CD14-positive monocyte (primary cell): ENCODE measurements at regions not wholly inside any gene's neighbourhood (a gene's known extent, or its start where the extent isn't known, plus 50 kb on each side); places are given as distances from the start of the nearest gene placed in this dataset.

Source experiments
- DNase-seq, 3 donors: peaks; one replicate each; pipeline ENCODE4 v3.0.0-alpha.2; 2011 to 2022
- H2AFZ ChIP-seq: 2 replicates; pipeline ENCODE4 v1.6.0; 2012; ENCODE audit warnings: mild to moderate bottlenecking, low read depth, low read length, inconsistent platforms; ENCODE audit not compliant: insufficient read depth, poor library complexity, severe bottlenecking
- H3K27ac ChIP-seq, 2 donors: 1 replicate in 1 of 2; 2 replicates in 1 of 2; pipeline ENCODE4 v1.5.1; 2012 to 2013; ENCODE audit warnings: low read length in 2 of 2, control low read depth in 1 of 2, inconsistent platforms in 1 of 2, low read depth in 1 of 2, mild to moderate bottlenecking in 1 of 2
- H3K27me3 ChIP-seq, 2 donors: one replicate each; pipeline versions ENCODE4 v1.6.0 to v1.6.1; 2011 to 2013; ENCODE audit warnings: low read length in 2 of 2; ENCODE audit not compliant: control insufficient read depth in 2 of 2, insufficient read depth in 2 of 2
- H3K36me3 ChIP-seq, 2 donors: replicated peaks in 1 of 2; 1 replicate in 1 of 2; 2 replicates in 1 of 2; pipeline versions ENCODE4 v1.5.1 to v1.6.1; 2012 to 2013; ENCODE audit warnings: low read length in 2 of 2, control low read depth in 1 of 2, inconsistent platforms in 1 of 2, mild to moderate bottlenecking in 1 of 2; ENCODE audit not compliant: insufficient read depth in 2 of 2, control insufficient read depth in 1 of 2
- H3K4me1 ChIP-seq, 2 donors: 1 replicate in 1 of 2; 2 replicates in 1 of 2; pipeline versions ENCODE4 v1.5.1 to v1.6.1; 2012 to 2013; ENCODE audit warnings: low read length in 2 of 2, control low read depth in 1 of 2, inconsistent platforms in 1 of 2, mild to moderate bottlenecking in 1 of 2, moderate library complexity in 1 of 2; ENCODE audit not compliant: insufficient read depth in 2 of 2, control insufficient read depth in 1 of 2
- H3K4me2 ChIP-seq: replicated peaks from 2 replicates; pipeline ENCODE3; 2012; ENCODE audit warnings: low read length, moderate library complexity, mild to moderate bottlenecking; ENCODE audit not compliant: poor library complexity, severe bottlenecking; ENCODE audit errors: extremely low read depth
- H3K4me3 ChIP-seq, 3 experiments: fragments of 200-600 bp in 1 of 3; sonication (generic) in 1 of 3; replicated peaks in 1 of 3; 1 replicate in 2 of 3; 2 replicates in 1 of 3; pipeline ENCODE4 v1.5.1; 2011 to 2013; ENCODE audit warnings: low read length in 3 of 3, mild to moderate bottlenecking in 3 of 3, control low read depth in 2 of 3, low read depth in 2 of 3, inconsistent platforms in 1 of 3, moderate library complexity in 1 of 3
- H3K79me2 ChIP-seq: 2 replicates; pipeline ENCODE4 v1.6.0; 2012; ENCODE audit warnings: mild to moderate bottlenecking, control low read depth, inconsistent platforms, low read length, moderate library complexity; ENCODE audit not compliant: insufficient read depth
- H3K9ac ChIP-seq: 2 replicates; pipeline ENCODE4 v1.6.0; 2017; ENCODE audit warnings: low read length, mild to moderate bottlenecking; ENCODE audit not compliant: insufficient read depth, poor library complexity, severe bottlenecking
- H3K9me3 ChIP-seq, 2 donors: replicated peaks in 1 of 2; 1 replicate in 1 of 2; 2 replicates in 1 of 2; pipeline versions ENCODE4 v1.5.1 to v1.6.1; 2012 to 2013; ENCODE audit warnings: low read length in 2 of 2, control low read depth in 1 of 2; ENCODE audit not compliant: control insufficient read depth in 1 of 2, insufficient read depth in 1 of 2
- H4K20me1 ChIP-seq: 2 replicates; pipeline ENCODE4 v1.6.0; 2012; ENCODE audit warnings: mild to moderate bottlenecking, low read length, control low read depth, moderate library complexity; ENCODE audit not compliant: insufficient read depth
- H3K27ac Mint-ChIP-seq, 7 donors: one replicate each; pipeline ENCODE4 v1.8.0; 2020; ENCODE audit warnings: mild to moderate bottlenecking in 7 of 7, mixed read lengths in 7 of 7, moderate library complexity in 6 of 7, inconsistent platforms in 2 of 7
- H3K27me3 Mint-ChIP-seq, 3 donors: one replicate each; pipeline ENCODE4 v1.8.0; 2021 to 2022; ENCODE audit warnings: low read depth in 3 of 3, mild to moderate bottlenecking in 3 of 3, mixed read lengths in 3 of 3, moderate library complexity in 3 of 3, inconsistent platforms in 1 of 3
- H3K36me3 Mint-ChIP-seq, 2 donors: one replicate each; pipeline ENCODE4 v1.8.0; 2020; ENCODE audit warnings: mixed read lengths in 2 of 2, inconsistent platforms in 1 of 2, mild to moderate bottlenecking in 1 of 2
- H3K4me1 Mint-ChIP-seq: one replicate; pipeline ENCODE4 v1.8.0; 2020; ENCODE audit warnings: mild to moderate bottlenecking, mixed read lengths
- H3K4me3 Mint-ChIP-seq, 2 donors: one replicate each; pipeline ENCODE4 v1.8.0; 2020; ENCODE audit warnings: mild to moderate bottlenecking in 2 of 2, mixed read lengths in 2 of 2, moderate library complexity in 1 of 2
- H3K9me3 Mint-ChIP-seq, 7 donors: one replicate each; pipeline ENCODE4 v1.8.0; 2020 to 2022; ENCODE audit warnings: mixed read lengths in 7 of 7, mild to moderate bottlenecking in 6 of 7, moderate library complexity in 6 of 7, inconsistent platforms in 2 of 7
- WGBS: methylation state at CpG from one replicate; pipeline ENCODE4 v1.1.5; 2013; ENCODE audit warnings: missing lambda C conversion rate; ENCODE audit not compliant: insufficient coverage; 5-methylcytosine and 5-hydroxymethylcytosine counted together
- intact Hi-C, 2 donors: fragments of 100-400 bp; cut with micrococcal nuclease; formaldehyde crosslinking; loops; one replicate each; pipeline versions ENCODE4 v1.15.0 to v1.15.1; 2023
- TF ChIP-seq, protein P1 (sequence below): fragments of 200-600 bp; IDR thresholded peaks from one replicate; pipeline ENCODE4 v1.8.0; 2022; ENCODE audit warnings: antibody characterized with exemption, mild to moderate bottlenecking

DNA sequence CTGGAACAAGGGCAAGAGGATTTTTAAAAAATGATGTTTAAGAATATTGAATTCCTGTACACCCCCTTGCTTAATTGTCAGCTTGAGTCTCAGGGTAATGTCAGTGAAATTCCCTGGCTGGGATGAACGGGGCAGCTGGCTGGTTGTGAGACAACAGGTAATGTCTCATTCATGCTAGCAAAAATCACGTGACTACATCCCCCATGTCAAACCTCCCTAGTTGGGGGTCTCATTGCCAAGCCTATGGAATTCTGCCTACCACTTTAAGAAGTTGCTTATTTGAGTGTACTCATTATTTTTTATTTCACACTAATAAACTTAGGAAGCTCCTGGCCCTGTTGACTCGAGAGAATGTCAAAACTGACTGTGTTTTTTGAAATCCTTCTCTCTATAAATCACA, 218.3 kb downstream of the ICOS start:
- Histone ChIP-seq H3K4me1 (no peaks in the 10 kb centered on the region), H3K27ac (no peak overlapping the region), H3K4me2 (no peak overlapping the region), H3K27me3 (no peaks in the 10 kb centered on the region), H2AFZ (no peak overlapping the region), H3K9ac (no peak overlapping the region), H3K9me3 (no peaks in the 10 kb centered on the region), H4K20me1 (no peaks in the 10 kb centered on the region), H3K36me3 (no peaks in the 10 kb centered on the region), H3K79me2 (no peaks in the 10 kb centered on the region), H3K4me3 (no peak overlapping the region)
- Mint-ChIP-seq H3K27ac (no peak overlapping the region), H3K9me3 (peaks cover 0 to 8% (median 0%) of the 10 kb centered on the region in 7 donors), H3K4me1 (peaks cover 2% of the 10 kb centered on the region), H3K36me3 (no peaks in the 10 kb centered on the region), H3K27me3 (peaks cover 0 to 1% (median 0%) of the 10 kb centered on the region in 3 donors), H3K4me3 (no peak overlapping the region)
- no peak for DNase-seq
- TF ChIP-seq, protein P1, sequence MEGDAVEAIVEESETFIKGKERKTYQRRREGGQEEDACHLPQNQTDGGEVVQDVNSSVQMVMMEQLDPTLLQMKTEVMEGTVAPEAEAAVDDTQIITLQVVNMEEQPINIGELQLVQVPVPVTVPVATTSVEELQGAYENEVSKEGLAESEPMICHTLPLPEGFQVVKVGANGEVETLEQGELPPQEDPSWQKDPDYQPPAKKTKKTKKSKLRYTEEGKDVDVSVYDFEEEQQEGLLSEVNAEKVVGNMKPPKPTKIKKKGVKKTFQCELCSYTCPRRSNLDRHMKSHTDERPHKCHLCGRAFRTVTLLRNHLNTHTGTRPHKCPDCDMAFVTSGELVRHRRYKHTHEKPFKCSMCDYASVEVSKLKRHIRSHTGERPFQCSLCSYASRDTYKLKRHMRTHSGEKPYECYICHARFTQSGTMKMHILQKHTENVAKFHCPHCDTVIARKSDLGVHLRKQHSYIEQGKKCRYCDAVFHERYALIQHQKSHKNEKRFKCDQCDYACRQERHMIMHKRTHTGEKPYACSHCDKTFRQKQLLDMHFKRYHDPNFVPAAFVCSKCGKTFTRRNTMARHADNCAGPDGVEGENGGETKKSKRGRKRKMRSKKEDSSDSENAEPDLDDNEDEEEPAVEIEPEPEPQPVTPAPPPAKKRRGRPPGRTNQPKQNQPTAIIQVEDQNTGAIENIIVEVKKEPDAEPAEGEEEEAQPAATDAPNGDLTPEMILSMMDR, result no peak
- 100% methylated on average over 1 of the region's 3 CpGs for WGBS
- intact Hi-C loops, result no loop called here

- H3K4me3 Mint-ChIP-seq, result no peak overlapping the region
- DNase-seq, result no peak
- TF ChIP-seq, protein P1, result no peak
These were observed 219.9 kb downstream of the ICOS start for GRCh38 chr2:204156456-204156855.

More at GRCh38 chr2:204156456-204156855, 219.9 kb downstream of the ICOS start:
- H3K9me3 ChIP-seq, result no peaks in the 10 kb centered on the region
- H3K27ac ChIP-seq, result no peak overlapping the region
- no peak overlapping the region for H3K27ac Mint-ChIP-seq
- no peaks in the 10 kb centered on the region for H3K79me2 ChIP-seq
- peaks cover 0 to 8% (median 0%) of the 10 kb centered on the region in 7 donors for H3K9me3 Mint-ChIP-seq
- H3K27me3 ChIP-seq, result no peaks in the 10 kb centered on the region
- H3K4me3 ChIP-seq, result no peak overlapping the region
- no peak overlapping the region for H2AFZ ChIP-seq
- H3K4me1 ChIP-seq, result no peaks in the 10 kb centered on the region
- H3K4me2 ChIP-seq, result no peak overlapping the region
- intact Hi-C loops, result no loop called here
- peaks cover 3 to 6% (median 5%) of the 10 kb centered on the region in 3 donors for H3K27me3 Mint-ChIP-seq
- no peaks in the 10 kb centered on the region for H4K20me1 ChIP-seq
- H3K9ac ChIP-seq, result no peak overlapping the region
- peaks cover 2% of the 10 kb centered on the region for H3K4me1 Mint-ChIP-seq
- WGBS, result no CpG with 5 or more reads among the region's 1 CpG
- no peaks in the 10 kb centered on the region for H3K36me3 Mint-ChIP-seq
- no peaks in the 10 kb centered on the region for H3K36me3 ChIP-seq
